H9 (cell line): ENCODE measurements at regions not wholly inside any gene's neighbourhood (a gene's known extent, or its start where the extent isn't known, plus 50 kb on each side); places are given as distances from the start of the nearest gene placed in this dataset.

ENCODE experiments used
- DNase-seq: peaks from one replicate; pipeline ENCODE4 v3.0.0-alpha.2; 2017
- H2AFZ ChIP-seq: one replicate; pipeline ENCODE4 v1.6.1; 2013; ENCODE audit warnings: mild to moderate bottlenecking, low read length, control low read depth, moderate library complexity
- H2AK5ac ChIP-seq: 2 replicates; pipeline ENCODE4 v1.6.1; 2013; ENCODE audit warnings: low read length, control low read depth, mixed read lengths; ENCODE audit not compliant: insufficient read length
- H2BK120ac ChIP-seq: one replicate; pipeline ENCODE4 v1.6.1; 2013; ENCODE audit warnings: low read depth, mild to moderate bottlenecking, low read length, control low read depth, inconsistent platforms; ENCODE audit not compliant: poor library complexity, severe bottlenecking
- H2BK12ac ChIP-seq: 2 replicates; pipeline ENCODE4 v1.6.1; 2013; ENCODE audit warnings: low read length, control low read depth, mixed read lengths, low read depth; ENCODE audit not compliant: insufficient read length
- H2BK15ac ChIP-seq: 2 replicates; pipeline ENCODE4 v1.6.1; 2013; ENCODE audit warnings: low read depth, low read length, control low read depth
- H2BK20ac ChIP-seq: one replicate; pipeline ENCODE4 v1.6.1; 2013; ENCODE audit warnings: low read depth, mild to moderate bottlenecking, low read length, control low read depth, inconsistent platforms; ENCODE audit not compliant: poor library complexity, severe bottlenecking
- H2BK5ac ChIP-seq: 2 replicates; pipeline ENCODE4 v1.6.1; 2013; ENCODE audit warnings: low read length, control low read depth, mixed read lengths; ENCODE audit not compliant: insufficient read length
- H3K14ac ChIP-seq: 2 replicates; pipeline ENCODE4 v1.6.1; 2013; ENCODE audit warnings: low read length, control low read depth; ENCODE audit not compliant: insufficient read depth
- H3K18ac ChIP-seq: 2 replicates; pipeline ENCODE4 v1.6.1; 2013; ENCODE audit warnings: low read depth, mild to moderate bottlenecking, mixed read lengths, low read length, control low read depth; ENCODE audit not compliant: insufficient read length
- H3K23ac ChIP-seq: 2 replicates; pipeline ENCODE4 v1.6.1; 2013; ENCODE audit warnings: low read length, control low read depth, mixed read lengths, low read depth; ENCODE audit not compliant: insufficient read length
- H3K23me2 ChIP-seq: 2 replicates; pipeline ENCODE4 v1.6.1; 2013; ENCODE audit warnings: low read depth, mild to moderate bottlenecking, mixed read lengths, low read length, control low read depth; ENCODE audit not compliant: insufficient read length, poor library complexity, severe bottlenecking
- H3K27ac ChIP-seq: 2 replicates; pipeline ENCODE4 v1.5.1; 2013; ENCODE audit warnings: low read length, control low read depth, mixed read lengths, low read depth; ENCODE audit not compliant: insufficient read length
- H3K27me3 ChIP-seq: 2 replicates; pipeline ENCODE4 v1.6.1; 2013; ENCODE audit warnings: low read length, control low read depth, inconsistent platforms; ENCODE audit not compliant: insufficient read depth
- H3K4ac ChIP-seq: 2 replicates; pipeline ENCODE4 v1.6.1; 2013; ENCODE audit warnings: low read depth, mild to moderate bottlenecking, control low read depth, inconsistent platforms, low read length, moderate library complexity
- H3K4me1 ChIP-seq: 2 replicates; pipeline ENCODE4 v1.6.1; 2013; ENCODE audit warnings: low read length, control low read depth, inconsistent platforms; ENCODE audit not compliant: insufficient read depth
- H3K4me2 ChIP-seq: 2 replicates; pipeline ENCODE4 v1.6.1; 2013; ENCODE audit warnings: low read length, control low read depth, mixed read lengths; ENCODE audit not compliant: insufficient read length, insufficient read depth
- H3K56ac ChIP-seq: 2 replicates; pipeline ENCODE4 v1.6.1; 2013; ENCODE audit warnings: low read depth, mild to moderate bottlenecking, mixed read lengths, low read length, control low read depth; ENCODE audit not compliant: insufficient read length
- H3K79me1 ChIP-seq: 2 replicates; pipeline ENCODE4 v1.6.1; 2013; ENCODE audit warnings: low read depth, mild to moderate bottlenecking, moderate library complexity, low read length, control low read depth, inconsistent platforms; ENCODE audit not compliant: insufficient read depth, poor library complexity, severe bottlenecking
- H3K79me2 ChIP-seq: 2 replicates; pipeline ENCODE4 v1.6.1; 2013; ENCODE audit warnings: low read length, control low read depth, inconsistent platforms; ENCODE audit not compliant: insufficient read depth
- H3K9ac ChIP-seq: 2 replicates; pipeline ENCODE4 v1.6.1; 2013; ENCODE audit warnings: low read length, control low read depth, mixed read lengths; ENCODE audit not compliant: insufficient read length; ENCODE audit errors: extremely low read depth
- H3K9me3 ChIP-seq: one replicate; pipeline ENCODE4 v1.6.1; 2013; ENCODE audit warnings: low read depth, low read length, inconsistent platforms; ENCODE audit not compliant: control insufficient read depth
- H3T11ph ChIP-seq: one replicate; pipeline ENCODE4 v1.6.1; 2013; ENCODE audit warnings: mild to moderate bottlenecking, low read length, control low read depth, inconsistent platforms
- H4K20me1 ChIP-seq: one replicate; pipeline ENCODE4 v1.6.1; 2013; ENCODE audit not compliant: control insufficient read depth, insufficient read length, insufficient read depth
- H4K5ac ChIP-seq: 2 replicates; pipeline ENCODE4 v1.6.1; 2013; ENCODE audit warnings: low read depth, mild to moderate bottlenecking, mixed read lengths, low read length, control low read depth; ENCODE audit not compliant: insufficient read length
- H4K8ac ChIP-seq: replicated peaks from 2 replicates; pipeline ENCODE4 v1.6.1; 2013; ENCODE audit warnings: low read length, control low read depth, mixed read lengths, low read depth; ENCODE audit not compliant: insufficient read length
- H4K91ac ChIP-seq: 2 replicates; pipeline ENCODE4 v1.6.1; 2013; ENCODE audit warnings: low read depth, mild to moderate bottlenecking, moderate library complexity, mixed read lengths, low read length, control low read depth; ENCODE audit not compliant: insufficient read length
- H3K27ac Mint-ChIP-seq, 3 experiments: 2 replicates in 2 of 3; 3 replicates in 1 of 3; pipeline ENCODE4 v1.8.0; 2020 to 2021; ENCODE audit warnings: mixed read lengths in 3 of 3, mild to moderate bottlenecking in 1 of 3, moderate library complexity in 1 of 3
- H3K27me3 Mint-ChIP-seq: 2 replicates; pipeline ENCODE4 v1.8.0; 2021; ENCODE audit warnings: low read depth, mild to moderate bottlenecking, moderate library complexity, mixed read lengths
- H3K36me3 Mint-ChIP-seq, 3 experiments: 2 replicates in 2 of 3; 3 replicates in 1 of 3; pipeline ENCODE4 v1.8.0; 2020 to 2021; ENCODE audit warnings: low read depth in 3 of 3, mixed read lengths in 3 of 3; ENCODE audit not compliant: insufficient read depth in 1 of 3
- H3K4me1 Mint-ChIP-seq, 2 experiments: 2 replicates each; pipeline ENCODE4 v1.8.0; 2020; ENCODE audit warnings: mixed read lengths in 2 of 2
- H3K4me3 Mint-ChIP-seq, 2 experiments: 2 replicates in 1 of 2; 3 replicates in 1 of 2; pipeline ENCODE4 v1.8.0; 2020 to 2021; ENCODE audit warnings: mild to moderate bottlenecking in 2 of 2, mixed read lengths in 2 of 2, moderate library complexity in 1 of 2
- H3K9me3 Mint-ChIP-seq, 2 experiments: 2 replicates in 1 of 2; 3 replicates in 1 of 2; pipeline ENCODE4 v1.8.0; 2020; ENCODE audit warnings: mild to moderate bottlenecking in 2 of 2, mixed read lengths in 2 of 2, moderate library complexity in 1 of 2
- CTCF ChIP-seq: fragments of 200-600 bp; sonication (generic); conservative IDR thresholded peaks from 3 replicates; pipeline ENCODE4 v1.8.0; 2021; ENCODE audit warnings: antibody characterized with exemption, mild to moderate bottlenecking

- Histone ChIP-seq H3K23ac (no peak overlapping the region), H3K14ac (no peak overlapping the region), H3K56ac (no peak overlapping the region), H3K9me3 (no peaks in the 10 kb centered on the region), H3K23me2 (no peaks in the 10 kb centered on the region), H3K4me1 (no peaks in the 10 kb centered on the region), H3K27ac (no peak overlapping the region), H3K79me1 (no peaks in the 10 kb centered on the region), H2BK5ac (no peak overlapping the region), H4K5ac (no peak overlapping the region), H2BK120ac (no peak overlapping the region), H3K18ac (no peak overlapping the region), H2BK15ac (no peak overlapping the region), H3K79me2 (no peaks in the 10 kb centered on the region), H2BK20ac (no peak overlapping the region), H2BK12ac (no peak overlapping the region), H3K4ac (no peak overlapping the region), H3K27me3 (no peaks in the 10 kb centered on the region), H3K4me2 (no peak overlapping the region), H4K20me1 (no peaks in the 10 kb centered on the region), H2AK5ac (no peak overlapping the region), H4K91ac (no peak overlapping the region), H2AFZ (no peak overlapping the region), H3T11ph (no peak overlapping the region), H4K8ac (no peak overlapping the region), H3K9ac (no peak overlapping the region)
- no peaks in the 10 kb centered on the region for H3K9me3 Mint-ChIP-seq
- H3K27ac Mint-ChIP-seq, result 0 out of 7 replicates have a peak overlapping the region, but pooled peaks of 1 of the 3 experiments have one; percentile 4
- no peak for DNase-seq
- no peaks in the 10 kb centered on the region for H3K36me3 Mint-ChIP-seq
- H3K4me3 Mint-ChIP-seq, result no peak overlapping the region
- no peaks in the 10 kb centered on the region; the same call in 1 of the 2 replicates for H3K27me3 Mint-ChIP-seq
- H3K4me1 Mint-ChIP-seq, result peaks cover 5 to 7% of the 10 kb centered on the region in 2 experiments; a peak in 3 of 4 replicates
- no peak; the same call in 2 of the 3 replicates for TF ChIP-seq CTCF
Measured at GRCh38 chr5:158165647-158166046, 306.7 kb upstream of the CLINT1 start.
